ENCODE measurements at regions not wholly inside any gene's neighbourhood (a gene's known extent, or its start where the extent isn't known, plus 50 kb on each side); places are given as distances from the start of the nearest gene placed in this dataset.

GRCh38 chr10:3395041-3395440 is 222.5 kb upstream of the PITRM1 start:
- no peak for ATAC-seq

GRCh38 chr10:3393958-3394357 is 221.4 kb upstream of the PITRM1 start:
- no peak for ATAC-seq
- TF ChIP-seq ZNF70 (CRISPR knock-in tag; IDR thresholded peaks at IDR 0.05) = no peak
- no peak for TF ChIP-seq ZNF565 (CRISPR knock-in tag; conservative IDR thresholded peaks at IDR 0.05; ENCODE audit: low read depth)
- TF ChIP-seq POU6F1 (CRISPR knock-in tag; IDR thresholded peaks at IDR 0.05; ENCODE audit: borderline replicate concordance, low read depth) = no peak
- TF ChIP-seq ISL1 (CRISPR knock-in tag; IDR thresholded peaks at IDR 0.05) = no peak
- TF ChIP-seq ZC3H10 (CRISPR knock-in tag; IDR thresholded peaks at IDR 0.05) = no peak
- no peak for TF ChIP-seq PPARA (CRISPR knock-in tag; IDR thresholded peaks at IDR 0.05; ENCODE audit: borderline replicate concordance)
- no peak for TF ChIP-seq ZFP3 (CRISPR knock-in tag; IDR thresholded peaks at IDR 0.05)
- TF ChIP-seq OSR1 (CRISPR knock-in tag; IDR thresholded peaks at IDR 0.05) = no peak
- TF ChIP-seq ZFP30 (CRISPR knock-in tag; IDR thresholded peaks at IDR 0.05) = no peak
- no peak for TF ChIP-seq ESRRG (CRISPR knock-in tag; IDR thresholded peaks at IDR 0.05)
- no peak for TF ChIP-seq CSDC2 (CRISPR knock-in tag; IDR thresholded peaks at IDR 0.05)
- TF ChIP-seq PATZ1 (CRISPR knock-in tag; IDR thresholded peaks at IDR 0.05; ENCODE audit: borderline replicate concordance) = no peak

More at GRCh38 chr10:3395041-3395440, 222.5 kb upstream of the PITRM1 start:
- TF ChIP-seq POU6F1 (CRISPR knock-in tag; IDR thresholded peaks at IDR 0.05; ENCODE audit: borderline replicate concordance, low read depth) = no peak
- no peak for TF ChIP-seq OSR1 (CRISPR knock-in tag; IDR thresholded peaks at IDR 0.05)
- no peak for TF ChIP-seq ZNF70 (CRISPR knock-in tag; IDR thresholded peaks at IDR 0.05)
- TF ChIP-seq TOX (CRISPR knock-in tag; IDR thresholded peaks at IDR 0.05; ENCODE audit: borderline replicate concordance) = no peak
- no peak for TF ChIP-seq CREB5 (CRISPR knock-in tag; IDR thresholded peaks at IDR 0.05; ENCODE audit: low read depth)
- no peak for TF ChIP-seq PATZ1 (CRISPR knock-in tag; IDR thresholded peaks at IDR 0.05; ENCODE audit: borderline replicate concordance)
- TF ChIP-seq BACH2 (CRISPR knock-in tag; IDR thresholded peaks at IDR 0.05; ENCODE audit: borderline replicate concordance) = no peak
- TF ChIP-seq RARB (CRISPR knock-in tag; IDR thresholded peaks at IDR 0.05) = no peak
- no peak for TF ChIP-seq PPARA (CRISPR knock-in tag; IDR thresholded peaks at IDR 0.05; ENCODE audit: borderline replicate concordance)
- TF ChIP-seq ZFP30 (CRISPR knock-in tag; IDR thresholded peaks at IDR 0.05) = no peak
- no peak for TF ChIP-seq ARNTL (CRISPR knock-in tag; IDR thresholded peaks at IDR 0.05; ENCODE audit: borderline replicate concordance, low read depth)
- no peak for TF ChIP-seq GLIS3 (CRISPR knock-in tag; IDR thresholded peaks at IDR 0.05)
- no peak for TF ChIP-seq ZNF8 (CRISPR knock-in tag; IDR thresholded peaks at IDR 0.05)
- no peak for TF ChIP-seq ZC3H10 (CRISPR knock-in tag; IDR thresholded peaks at IDR 0.05)
- no peak for TF ChIP-seq SNAI2 (CRISPR knock-in tag; IDR thresholded peaks at IDR 0.05)
- no peak for TF ChIP-seq ZNF565 (CRISPR knock-in tag; conservative IDR thresholded peaks at IDR 0.05; ENCODE audit: low read depth)
- TF ChIP-seq TCF4 (CRISPR knock-in tag; IDR thresholded peaks at IDR 0.05; ENCODE audit: borderline replicate concordance) = no peak
- TF ChIP-seq TSHZ2 (CRISPR knock-in tag; IDR thresholded peaks at IDR 0.05) = no peak
- TF ChIP-seq ZFP3 (CRISPR knock-in tag; IDR thresholded peaks at IDR 0.05) = no peak
